Neural cell (in vitro differentiated cells): ENCODE measurements at regions not wholly inside any gene's neighbourhood (a gene's known extent, or its start where the extent isn't known, plus 50 kb on each side); places are given as distances from the start of the nearest gene placed in this dataset.

ENCODE experiments used
- EP300 ChIP-seq: fragments of 450-650 bp; conservative IDR thresholded peaks from 2 replicates; pipeline ENCODE4 v1.6.1; 2014; ENCODE audit warnings: antibody characterized with exemption, mild to moderate bottlenecking, moderate library complexity; ENCODE audit not compliant: poor library complexity, severe bottlenecking
- POLR2AphosphoS5 ChIP-seq: IDR thresholded peaks from 2 replicates; pipeline ENCODE4 v1.6.1; 2012
- TAF1 ChIP-seq: IDR thresholded peaks from 2 replicates; pipeline ENCODE4 v1.6.1; 2012; ENCODE audit warnings: low read depth
- TF ChIP-seq, protein P1 (sequence below): fragments of 450-650 bp; IDR thresholded peaks from 2 replicates; pipeline ENCODE4 v1.5.1; 2014; ENCODE audit warnings: antibody characterized with exemption, mild to moderate bottlenecking, moderate library complexity; ENCODE audit not compliant: poor library complexity, severe bottlenecking
- TF ChIP-seq, protein P2 (sequence below): IDR thresholded peaks from 2 replicates; pipeline ENCODE4 v1.6.1; 2012; ENCODE audit warnings: borderline replicate concordance

DNA sequence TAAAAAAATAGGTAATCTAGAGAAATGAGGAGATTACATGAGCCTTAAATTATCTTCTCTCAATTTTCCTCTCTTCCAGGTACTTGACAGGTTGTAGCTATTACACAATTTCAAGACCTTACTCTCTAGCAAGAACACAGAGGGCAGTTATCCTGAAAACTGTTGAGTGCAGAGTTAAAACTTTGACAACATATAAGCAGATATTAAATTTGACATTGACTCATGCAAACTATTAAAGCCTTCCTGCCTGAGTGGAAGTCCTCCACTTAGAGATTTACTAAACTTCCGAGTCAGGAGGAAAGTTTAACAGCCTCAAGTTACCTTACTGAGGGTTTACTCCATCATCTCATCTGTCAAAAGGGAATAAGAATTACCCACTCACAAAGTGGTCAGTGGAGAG is 73.5 kb upstream of the ARID5B start:
- TF ChIP-seq TAF1 = no peak
- TF ChIP-seq, protein P1, sequence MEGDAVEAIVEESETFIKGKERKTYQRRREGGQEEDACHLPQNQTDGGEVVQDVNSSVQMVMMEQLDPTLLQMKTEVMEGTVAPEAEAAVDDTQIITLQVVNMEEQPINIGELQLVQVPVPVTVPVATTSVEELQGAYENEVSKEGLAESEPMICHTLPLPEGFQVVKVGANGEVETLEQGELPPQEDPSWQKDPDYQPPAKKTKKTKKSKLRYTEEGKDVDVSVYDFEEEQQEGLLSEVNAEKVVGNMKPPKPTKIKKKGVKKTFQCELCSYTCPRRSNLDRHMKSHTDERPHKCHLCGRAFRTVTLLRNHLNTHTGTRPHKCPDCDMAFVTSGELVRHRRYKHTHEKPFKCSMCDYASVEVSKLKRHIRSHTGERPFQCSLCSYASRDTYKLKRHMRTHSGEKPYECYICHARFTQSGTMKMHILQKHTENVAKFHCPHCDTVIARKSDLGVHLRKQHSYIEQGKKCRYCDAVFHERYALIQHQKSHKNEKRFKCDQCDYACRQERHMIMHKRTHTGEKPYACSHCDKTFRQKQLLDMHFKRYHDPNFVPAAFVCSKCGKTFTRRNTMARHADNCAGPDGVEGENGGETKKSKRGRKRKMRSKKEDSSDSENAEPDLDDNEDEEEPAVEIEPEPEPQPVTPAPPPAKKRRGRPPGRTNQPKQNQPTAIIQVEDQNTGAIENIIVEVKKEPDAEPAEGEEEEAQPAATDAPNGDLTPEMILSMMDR = no peak
- TF ChIP-seq, protein P2, sequence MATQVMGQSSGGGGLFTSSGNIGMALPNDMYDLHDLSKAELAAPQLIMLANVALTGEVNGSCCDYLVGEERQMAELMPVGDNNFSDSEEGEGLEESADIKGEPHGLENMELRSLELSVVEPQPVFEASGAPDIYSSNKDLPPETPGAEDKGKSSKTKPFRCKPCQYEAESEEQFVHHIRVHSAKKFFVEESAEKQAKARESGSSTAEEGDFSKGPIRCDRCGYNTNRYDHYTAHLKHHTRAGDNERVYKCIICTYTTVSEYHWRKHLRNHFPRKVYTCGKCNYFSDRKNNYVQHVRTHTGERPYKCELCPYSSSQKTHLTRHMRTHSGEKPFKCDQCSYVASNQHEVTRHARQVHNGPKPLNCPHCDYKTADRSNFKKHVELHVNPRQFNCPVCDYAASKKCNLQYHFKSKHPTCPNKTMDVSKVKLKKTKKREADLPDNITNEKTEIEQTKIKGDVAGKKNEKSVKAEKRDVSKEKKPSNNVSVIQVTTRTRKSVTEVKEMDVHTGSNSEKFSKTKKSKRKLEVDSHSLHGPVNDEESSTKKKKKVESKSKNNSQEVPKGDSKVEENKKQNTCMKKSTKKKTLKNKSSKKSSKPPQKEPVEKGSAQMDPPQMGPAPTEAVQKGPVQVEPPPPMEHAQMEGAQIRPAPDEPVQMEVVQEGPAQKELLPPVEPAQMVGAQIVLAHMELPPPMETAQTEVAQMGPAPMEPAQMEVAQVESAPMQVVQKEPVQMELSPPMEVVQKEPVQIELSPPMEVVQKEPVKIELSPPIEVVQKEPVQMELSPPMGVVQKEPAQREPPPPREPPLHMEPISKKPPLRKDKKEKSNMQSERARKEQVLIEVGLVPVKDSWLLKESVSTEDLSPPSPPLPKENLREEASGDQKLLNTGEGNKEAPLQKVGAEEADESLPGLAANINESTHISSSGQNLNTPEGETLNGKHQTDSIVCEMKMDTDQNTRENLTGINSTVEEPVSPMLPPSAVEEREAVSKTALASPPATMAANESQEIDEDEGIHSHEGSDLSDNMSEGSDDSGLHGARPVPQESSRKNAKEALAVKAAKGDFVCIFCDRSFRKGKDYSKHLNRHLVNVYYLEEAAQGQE = no peak
- no peak for TF ChIP-seq POLR2AphosphoS5
- TF ChIP-seq EP300 = no peak
